SU-DHL-6 (cell line): ENCODE measurements at regions not wholly inside any gene's neighbourhood (a gene's known extent, or its start where the extent isn't known, plus 50 kb on each side); places are given as distances from the start of the nearest gene placed in this dataset.

Experiments
- H2AFZ ChIP-seq: fragments of 200-600 bp; sonication (generic); 2 replicates; pipeline ENCODE4 v1.6.1; 2014; ENCODE audit warnings: low read depth, mild to moderate bottlenecking, moderate library complexity, mixed read lengths, antibody characterized with exemption, low read length; ENCODE audit not compliant: severe bottlenecking
- H3F3A ChIP-seq: fragments of 200-600 bp; shearing (Covaris generic); 2 replicates; pipeline ENCODE4 v1.6.0; 2016; ENCODE audit warnings: antibody characterized with exemption, mild to moderate bottlenecking; ENCODE audit not compliant: insufficient read depth
- H3K27ac ChIP-seq: fragments of 200-600 bp; sonication (generic); 2 replicates; pipeline ENCODE4 v1.5.1; 2016; ENCODE audit warnings: low read depth, mild to moderate bottlenecking, low read length, moderate library complexity, mixed read lengths
- H3K27me3 ChIP-seq: fragments of 200-600 bp; sonication (generic), shearing (Covaris generic); 2 replicates; pipeline ENCODE4 v1.6.0; 2014; ENCODE audit warnings: mild to moderate bottlenecking, low read length
- H3K36me3 ChIP-seq: fragments of 200-600 bp; sonication (generic); 2 replicates; pipeline ENCODE4 v1.6.1; 2014; ENCODE audit warnings: mild to moderate bottlenecking, low read length, mixed read lengths
- H3K4me2 ChIP-seq: fragments of 300-600, 200-600 bp; shearing (Covaris generic), sonication (generic); 2 replicates; pipeline ENCODE4 v1.6.0; 2014; ENCODE audit warnings: low read length, low read depth, mild to moderate bottlenecking; ENCODE audit not compliant: poor library complexity, severe bottlenecking
- H3K4me3 ChIP-seq: fragments of 200-600 bp; sonication (generic); 2 replicates; pipeline ENCODE4 v1.5.1; 2014; ENCODE audit warnings: antibody characterized with exemption, low read length, mild to moderate bottlenecking, mixed read lengths; ENCODE audit not compliant: insufficient read depth, poor library complexity, severe bottlenecking
- H3K79me2 ChIP-seq: fragments of 200-600 bp; sonication (generic); 2 replicates; pipeline ENCODE4 v1.6.1; 2014; ENCODE audit warnings: mild to moderate bottlenecking, low read length, moderate library complexity; ENCODE audit not compliant: insufficient read depth
- H3K9ac ChIP-seq: fragments of 200-600 bp; sonication (generic); 2 replicates; pipeline ENCODE4 v1.7.0; 2014; ENCODE audit warnings: mild to moderate bottlenecking, low read length
- H3K9me2 ChIP-seq: fragments of 200-600 bp; sonication (generic); replicated peaks from 2 replicates; pipeline ENCODE4 v1.6.1; 2014; ENCODE audit warnings: low read length; ENCODE audit not compliant: insufficient read depth
- H3K9me3 ChIP-seq: fragments of 200-600 bp; sonication (generic); 2 replicates; pipeline ENCODE4 v1.6.1; 2014; ENCODE audit warnings: low read length, mixed read lengths; ENCODE audit not compliant: insufficient read depth
- H4K20me1 ChIP-seq: fragments of 200-600 bp; sonication (generic); 2 replicates; pipeline ENCODE4 v1.6.1; 2014; ENCODE audit warnings: low read depth, mild to moderate bottlenecking, antibody characterized with exemption, low read length, moderate library complexity, mixed read lengths
- CTCF ChIP-seq: fragments of 200-600 bp; sonication (generic); IDR thresholded peaks from one replicate; pipeline ENCODE4 v1.5.1; 2017; ENCODE audit warnings: antibody characterized with exemption, mild to moderate bottlenecking, low read length, moderate library complexity; ENCODE audit not compliant: insufficient read depth, poor library complexity, severe bottlenecking
- EZH2phosphoT487 ChIP-seq: fragments of 200-600 bp; sonication (generic), shearing (Covaris generic); conservative IDR thresholded peaks from 2 replicates; pipeline ENCODE4 v1.6.1; 2018; ENCODE audit warnings: mild to moderate bottlenecking, antibody characterized with exemption, low read length, moderate library complexity, mixed read lengths

- Histone ChIP-seq H3K9ac (no peak overlapping the region), H3K9me2 (no peaks in the 10 kb centered on the region), H3K4me3 (no peak overlapping the region), H3F3A (no peaks in the 10 kb centered on the region), H3K79me2 (no peaks in the 10 kb centered on the region), H3K36me3 (no peaks in the 10 kb centered on the region), H3K27ac (no peak overlapping the region), H3K9me3 (no peaks in the 10 kb centered on the region), H3K27me3 (no peaks in the 10 kb centered on the region), H3K4me2 (no peak overlapping the region), H2AFZ (no peak overlapping the region), H4K20me1 (no peaks in the 10 kb centered on the region)
- no peak for TF ChIP-seq EZH2phosphoT487
- TF ChIP-seq CTCF: no peak
Observed at GRCh38 chr7:12092499-12093130, 118.5 kb upstream of the TMEM106B start.

GRCh38 chr7:12093365-12093764, 117.7 kb upstream of the TMEM106B start:
- no peak overlapping the region for H2AFZ ChIP-seq
- no peaks in the 10 kb centered on the region for H4K20me1 ChIP-seq
- no peak overlapping the region for H3K27ac ChIP-seq
- H3K79me2 ChIP-seq: no peaks in the 10 kb centered on the region
- TF ChIP-seq EZH2phosphoT487 (no peak), CTCF (no peak)
- no peak overlapping the region for H3K4me3 ChIP-seq
- no peaks in the 10 kb centered on the region for H3K36me3 ChIP-seq
- no peaks in the 10 kb centered on the region for H3K9me2 ChIP-seq
- no peaks in the 10 kb centered on the region for H3F3A ChIP-seq
- H3K4me2 ChIP-seq: no peak overlapping the region
- no peaks in the 10 kb centered on the region for H3K27me3 ChIP-seq
- H3K9me3 ChIP-seq: no peaks in the 10 kb centered on the region
- no peak overlapping the region for H3K9ac ChIP-seq

- no peak overlapping the region for H3K4me2 ChIP-seq
- no peaks in the 10 kb centered on the region for H3K36me3 ChIP-seq
- H3K9me2 ChIP-seq: no peaks in the 10 kb centered on the region
- H3K4me3 ChIP-seq: no peak overlapping the region
- H2AFZ ChIP-seq: no peak overlapping the region
- H3K27me3 ChIP-seq: no peaks in the 10 kb centered on the region
- H4K20me1 ChIP-seq: no peaks in the 10 kb centered on the region
- no peaks in the 10 kb centered on the region for H3F3A ChIP-seq
- H3K79me2 ChIP-seq: no peaks in the 10 kb centered on the region
- no peaks in the 10 kb centered on the region for H3K9me3 ChIP-seq
- H3K9ac ChIP-seq: no peak overlapping the region
- H3K27ac ChIP-seq: no peak overlapping the region
- TF ChIP-seq EZH2phosphoT487: no peak
- no peak for TF ChIP-seq CTCF
Observed at GRCh38 chr7:12094365-12094921, 116.7 kb upstream of the TMEM106B start.
